ENCODE measurements at regions not wholly inside any gene's neighbourhood (a gene's known extent, or its start where the extent isn't known, plus 50 kb on each side); places are given as distances from the start of the nearest gene placed in this dataset.
"Not testable (repeated sequence)": the region's sequence is repeated elsewhere in the genome, so short reads cannot be mapped to it uniquely, and the experiment has no call there.

DNA sequence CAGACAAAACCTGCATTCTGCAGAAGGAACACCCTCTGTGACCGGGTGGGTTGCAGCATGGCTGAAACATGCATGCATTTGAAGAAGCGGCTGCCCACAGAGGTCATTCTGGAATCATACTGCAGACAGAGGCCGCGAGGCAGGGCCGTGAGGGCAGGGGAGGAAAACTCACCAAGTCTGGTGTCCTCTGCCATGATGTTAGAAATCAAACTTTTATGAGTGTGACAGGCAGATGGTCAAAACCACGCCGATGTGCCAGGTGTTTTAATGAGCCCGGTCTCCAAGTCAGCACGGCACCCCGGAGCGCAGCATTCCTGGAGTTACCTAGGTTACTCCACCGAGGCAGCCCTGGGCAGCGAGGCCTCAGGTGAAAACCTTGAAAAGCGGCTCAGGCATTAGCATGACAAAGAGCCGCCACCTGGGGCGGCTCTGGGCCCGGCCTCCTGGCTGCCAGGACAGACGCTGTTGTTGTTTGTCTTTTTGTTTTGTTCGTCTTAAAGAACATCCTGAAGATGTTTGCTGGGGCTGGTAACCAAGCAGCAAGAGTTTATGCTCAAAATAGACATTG lies 255.6 kb downstream of the ERMARD start:
- no peak for DNase-seq

DNA sequence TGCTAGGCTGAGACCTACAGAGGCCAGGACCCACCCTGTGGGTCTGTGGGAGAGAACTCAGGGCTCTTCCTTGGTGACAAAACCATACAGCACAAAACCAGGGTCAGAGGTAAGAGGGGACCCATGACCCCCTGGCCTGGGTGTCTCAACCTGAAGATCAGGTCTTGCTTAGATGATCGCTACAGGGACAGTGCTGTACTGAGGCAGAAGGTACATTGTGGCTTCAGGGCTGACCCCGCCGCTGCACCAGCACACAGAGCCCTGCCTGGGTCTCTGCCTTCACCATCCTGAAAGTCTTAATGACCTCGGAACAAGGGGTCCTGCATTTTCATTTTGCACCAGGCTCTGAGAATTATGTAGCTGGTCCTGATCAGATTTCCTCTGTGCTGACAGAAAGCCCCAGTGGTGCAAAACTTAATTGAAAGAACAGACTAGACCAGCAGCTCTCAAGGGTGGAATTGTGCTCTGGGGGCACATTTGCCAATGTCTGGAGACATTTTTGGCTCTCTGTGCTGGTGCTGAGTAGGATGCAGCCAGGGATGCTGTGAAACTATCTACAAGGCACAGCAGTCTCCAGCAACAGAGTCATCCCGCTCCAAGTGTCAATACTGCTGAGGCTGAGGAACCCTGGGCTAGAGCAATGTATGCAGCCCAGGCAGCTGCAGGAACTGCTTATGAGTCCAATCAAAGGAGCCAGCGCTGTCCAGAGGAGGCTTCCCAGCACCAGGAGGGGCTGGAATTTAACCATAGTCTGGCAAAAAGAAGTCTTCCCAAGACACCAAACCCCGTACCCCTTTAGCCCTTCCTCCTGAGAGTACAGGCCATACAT lies 254.9 kb downstream of the ERMARD start:
- DNase-seq, result no peak

DNA sequence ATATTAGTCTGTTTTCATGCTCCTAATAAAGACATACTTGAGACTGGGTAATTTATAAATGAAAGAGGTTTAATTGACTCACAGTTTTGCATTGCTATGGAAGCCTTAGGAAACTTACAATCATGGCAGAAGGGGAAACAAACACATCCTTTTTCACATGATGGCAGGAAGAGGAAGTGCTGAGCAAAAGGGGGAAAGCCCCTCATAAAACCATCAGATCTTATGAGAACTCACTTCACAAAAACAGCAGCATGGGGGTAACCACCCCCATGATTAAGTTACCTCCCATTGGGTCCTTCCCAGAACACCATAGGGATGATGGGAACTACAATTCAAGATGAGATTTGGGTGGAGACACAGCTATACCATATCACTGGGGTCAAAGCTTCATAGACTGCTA lies 254.2 kb downstream of the ERMARD start:
- DNase-seq, result no peak

DNA sequence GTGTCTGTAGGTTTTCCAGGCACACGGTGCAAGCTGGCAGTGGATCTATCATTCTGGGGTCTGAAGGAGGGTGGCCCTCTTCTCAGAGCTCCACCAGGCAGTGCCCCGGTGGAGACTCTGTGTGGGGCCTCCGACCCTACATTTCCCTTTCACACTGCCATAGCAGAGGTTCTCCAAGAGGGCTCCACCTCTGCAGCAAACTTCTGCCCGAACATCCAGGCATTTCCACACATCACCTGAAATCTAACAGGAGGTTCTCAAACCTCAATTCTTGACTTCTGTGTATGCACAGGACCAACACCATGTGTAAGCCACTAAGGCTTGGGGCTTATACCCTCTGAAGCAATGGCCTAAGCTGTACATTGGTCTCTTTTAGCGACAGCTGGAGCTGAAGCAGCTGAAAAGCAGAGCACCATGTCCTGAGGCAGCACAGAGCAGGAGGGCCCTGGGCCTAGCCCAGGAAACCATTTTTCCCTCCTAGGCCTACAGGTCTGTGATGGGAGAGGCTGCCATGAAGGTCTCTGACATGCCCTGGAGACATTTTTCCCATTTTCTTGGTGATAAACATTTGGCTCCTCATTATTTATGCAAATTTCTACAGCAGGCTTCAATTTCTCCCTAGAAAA lies 253.3 kb downstream of the ERMARD start:
- DNase-seq, result no peak

DNA sequence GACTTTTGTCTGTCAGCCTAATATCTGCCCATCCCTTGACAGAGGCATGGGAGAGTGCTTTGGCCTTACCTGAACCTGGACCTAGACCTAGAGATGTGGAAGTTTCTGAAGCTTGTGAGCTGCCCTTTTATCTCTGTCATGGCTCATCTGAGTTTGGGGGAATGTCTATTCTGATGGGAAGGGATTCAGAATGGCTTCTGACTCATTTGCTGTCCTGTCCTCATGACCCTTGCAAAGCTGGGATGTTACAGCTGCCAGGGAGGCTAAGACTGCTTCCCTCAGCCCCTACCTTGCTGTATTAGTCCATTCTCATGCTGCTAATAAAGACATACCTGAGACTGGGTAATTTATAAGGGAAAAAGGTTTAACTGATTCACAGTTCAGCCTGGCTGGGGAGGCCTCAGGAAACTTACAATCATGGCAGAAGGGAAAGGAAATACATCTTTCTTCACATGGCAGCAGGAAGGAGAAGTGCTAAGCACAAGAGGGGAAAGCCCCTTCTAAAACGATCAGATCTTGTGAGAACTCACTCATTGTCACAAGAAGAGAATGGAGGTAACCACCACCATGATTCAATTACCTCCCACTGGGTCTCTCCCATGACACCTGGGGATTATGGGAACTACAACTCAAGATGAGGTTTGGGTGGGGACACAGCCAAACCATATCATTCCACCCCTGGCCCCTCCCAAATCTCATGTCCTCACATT lies 252.2 kb downstream of the ERMARD start:
- DNase-seq, result no peak

DNA sequence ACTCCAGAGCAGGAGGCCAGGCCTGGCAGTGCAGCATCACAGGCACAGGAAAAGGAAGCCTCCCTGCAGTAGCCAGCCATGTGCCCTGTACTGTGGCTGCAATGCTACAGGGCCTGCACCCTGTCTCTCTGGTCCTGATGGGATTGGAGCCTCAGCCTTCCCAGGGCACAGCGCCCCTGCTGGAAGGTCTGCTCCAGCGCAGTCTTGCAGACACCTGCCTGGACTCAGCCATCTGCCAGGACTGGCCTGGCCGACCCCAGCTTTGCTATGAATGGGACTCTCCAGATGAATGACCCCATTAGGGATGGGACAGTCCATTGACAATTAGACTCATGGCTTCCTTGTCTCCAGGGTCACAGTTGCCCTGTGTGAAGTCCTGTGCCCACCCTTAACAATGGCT lies 251.6 kb downstream of the ERMARD start:
- DNase-seq, result no peak

DNA sequence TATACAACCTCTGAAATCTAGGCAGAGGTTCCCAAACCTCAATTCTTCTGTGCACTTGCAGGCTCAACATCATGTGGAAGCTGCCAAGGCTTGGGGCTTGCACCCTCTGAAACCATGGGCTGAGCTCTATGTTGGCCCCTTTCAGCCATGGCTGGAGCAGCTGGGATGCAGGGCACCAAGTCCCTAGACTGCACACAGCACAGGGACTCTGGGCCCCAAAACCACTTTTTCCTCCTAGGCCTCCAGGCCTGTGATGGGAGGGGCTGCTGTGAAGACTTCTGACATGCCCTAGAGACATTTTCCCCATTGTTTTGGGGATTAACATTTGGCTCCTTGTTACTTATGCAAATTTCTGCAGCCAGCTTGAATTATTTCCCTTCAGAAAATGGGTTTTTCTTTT lies 250.4 kb downstream of the ERMARD start:
- not testable (repeated sequence) for DNase-seq

DNA sequence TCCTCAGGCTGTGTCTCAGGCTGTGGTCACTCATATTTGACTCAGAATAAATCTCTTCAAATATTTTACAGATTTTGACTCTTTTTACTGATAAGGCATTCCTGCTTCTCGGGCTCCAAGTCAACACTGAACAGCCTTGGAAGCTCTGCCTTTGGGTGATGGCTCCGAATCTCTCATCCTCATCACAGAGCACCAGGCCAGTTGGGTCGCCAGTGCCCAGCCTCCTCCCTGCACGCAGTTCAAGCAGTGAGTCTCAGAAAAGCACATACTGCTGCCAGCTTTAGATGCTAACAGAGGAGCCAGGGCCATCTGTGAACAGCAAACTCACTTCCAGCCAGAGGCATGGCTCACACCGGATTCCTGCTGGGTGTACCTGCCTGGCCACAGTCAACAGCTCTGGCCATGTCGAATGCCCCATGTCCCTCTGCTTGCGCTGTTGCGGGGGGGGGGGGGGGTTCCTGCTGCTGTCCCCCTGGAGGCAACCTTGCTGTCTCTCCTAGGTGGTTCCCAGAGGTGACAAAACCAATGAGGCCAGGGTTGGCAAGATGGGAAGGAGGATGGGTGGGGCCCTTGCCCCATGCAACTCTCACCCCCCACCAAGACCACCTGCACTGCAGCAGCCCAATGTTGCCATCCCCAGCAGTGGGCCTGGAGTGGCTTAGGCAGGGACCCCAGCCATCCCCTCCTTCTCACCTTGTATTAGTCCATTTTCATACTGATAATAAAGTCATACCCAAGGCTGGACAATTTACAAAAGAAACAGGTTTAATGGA lies 248.8 kb downstream of the ERMARD start:
- DNase-seq, result no peak

DNA sequence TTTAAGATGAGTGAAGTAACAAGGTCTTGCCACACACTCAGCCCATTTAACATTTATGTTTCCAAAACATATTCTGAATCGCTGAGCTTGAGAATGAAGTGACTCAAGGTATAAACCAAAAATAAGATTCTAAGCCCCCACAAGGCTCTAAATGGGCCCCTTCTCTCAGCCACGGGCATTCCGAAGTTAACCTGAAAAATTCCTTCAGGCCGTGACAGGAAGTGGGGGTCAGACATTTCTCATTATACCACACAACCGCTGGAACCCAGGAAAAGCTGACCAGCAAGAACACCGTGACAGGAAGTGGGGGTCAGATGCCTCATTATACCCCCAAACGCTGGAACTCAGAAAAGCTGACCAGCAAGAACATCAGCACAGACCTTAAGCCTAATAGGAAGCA lies 247.9 kb downstream of the ERMARD start:
- no peak for DNase-seq

DNA sequence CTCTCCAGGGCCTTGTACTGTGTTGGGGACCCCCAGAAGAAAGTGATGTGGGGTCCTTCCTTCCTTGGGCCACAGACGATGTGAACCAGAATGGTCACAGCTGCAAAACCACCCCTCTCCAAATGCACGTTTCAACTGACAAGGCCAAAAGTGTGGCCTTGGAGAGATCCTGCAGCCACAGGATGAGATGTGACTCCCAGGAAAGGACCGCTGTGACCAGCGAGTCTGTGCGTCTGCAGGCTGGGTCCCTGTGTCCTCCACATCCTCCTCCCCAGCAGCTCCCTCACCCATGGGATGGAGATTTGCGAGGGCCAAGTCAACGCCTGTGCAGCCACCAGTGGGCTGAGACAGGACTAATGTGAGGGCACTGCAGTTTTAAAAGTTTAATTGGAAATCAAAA lies 247.0 kb downstream of the ERMARD start:
- no peak for DNase-seq

DNA sequence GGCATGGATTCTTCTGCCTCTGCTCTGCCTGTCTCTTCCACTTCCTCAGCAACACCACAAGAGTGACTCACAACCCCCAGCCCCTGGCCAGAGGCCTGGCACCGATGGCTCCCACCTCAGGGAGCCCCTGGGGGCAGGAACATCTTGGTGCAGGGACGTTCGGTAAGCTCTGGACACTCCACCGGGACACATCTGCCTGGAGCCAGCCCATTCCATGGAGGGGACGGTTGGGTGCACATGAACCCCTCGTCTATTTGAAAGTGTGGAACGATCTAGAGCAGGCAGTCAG lies 246.5 kb downstream of the ERMARD start:
- no peak for DNase-seq

DNA sequence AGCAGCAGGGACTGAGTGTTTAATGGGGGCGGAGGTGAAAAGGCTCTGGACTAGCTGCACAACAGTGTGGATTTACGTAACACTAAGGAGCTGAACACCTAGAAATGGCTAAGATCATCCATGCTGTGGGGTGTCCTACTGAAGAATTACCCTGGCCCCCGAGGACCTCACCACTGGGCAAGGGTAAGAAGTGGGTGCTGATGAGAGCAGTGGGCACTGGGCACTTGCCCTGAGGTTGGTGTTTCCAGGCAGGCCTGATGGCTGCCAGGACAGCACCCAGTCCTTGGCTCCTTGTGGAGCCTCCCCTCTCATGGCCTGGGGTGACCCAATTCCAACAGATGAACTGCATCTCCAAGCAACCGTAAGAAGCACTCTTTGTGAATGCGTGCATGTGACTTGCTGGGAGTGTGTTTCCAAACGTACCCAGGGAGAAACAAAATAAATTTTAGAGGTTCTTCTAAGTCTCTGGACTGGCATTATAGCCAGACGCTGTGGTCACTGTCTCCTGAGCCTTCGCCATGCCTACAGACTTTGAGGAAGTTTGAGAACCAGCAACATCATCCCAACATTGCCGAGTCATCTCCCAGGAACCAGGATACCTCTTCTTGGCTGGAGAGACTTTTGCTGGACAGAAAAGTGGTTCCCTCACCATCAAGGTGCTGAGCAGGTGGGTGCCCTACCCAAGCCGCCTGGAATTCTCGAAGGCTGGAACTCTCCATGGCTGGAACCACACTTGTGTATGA lies 245.9 kb downstream of the ERMARD start:
- DNase-seq, result no peak

DNA sequence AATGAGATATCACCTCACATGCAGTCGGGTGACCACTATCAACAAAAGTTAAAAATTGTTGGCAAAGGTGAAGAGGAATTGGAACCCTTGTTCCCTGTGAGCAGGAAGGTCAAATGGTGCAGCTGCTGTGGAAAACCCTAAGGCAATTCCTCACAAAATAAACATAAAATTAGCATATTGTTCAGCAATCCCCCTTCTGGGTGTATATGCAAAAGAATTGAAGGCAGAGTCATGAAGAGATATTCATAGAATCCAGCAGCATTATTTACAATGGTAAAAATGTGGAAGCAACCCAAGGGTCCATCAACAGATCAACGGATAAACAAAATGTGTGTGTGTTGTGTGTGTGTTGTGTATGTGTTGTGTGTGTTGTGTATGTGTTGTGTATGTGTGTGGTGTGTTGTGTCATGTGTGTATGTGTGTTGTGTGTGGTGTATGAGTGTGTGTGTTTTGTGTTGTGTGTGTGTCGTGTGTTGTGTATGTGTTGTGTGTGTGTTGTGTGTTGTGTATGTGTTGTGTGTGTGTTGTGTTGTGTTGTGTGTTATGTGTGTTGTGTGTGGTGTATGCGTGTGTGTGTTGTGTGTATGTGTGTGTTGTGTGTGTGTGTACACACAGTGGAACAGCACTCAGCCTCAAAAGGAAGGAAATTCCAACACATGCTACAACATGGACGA lies 245.1 kb downstream of the ERMARD start:
- no peak for DNase-seq

DNA sequence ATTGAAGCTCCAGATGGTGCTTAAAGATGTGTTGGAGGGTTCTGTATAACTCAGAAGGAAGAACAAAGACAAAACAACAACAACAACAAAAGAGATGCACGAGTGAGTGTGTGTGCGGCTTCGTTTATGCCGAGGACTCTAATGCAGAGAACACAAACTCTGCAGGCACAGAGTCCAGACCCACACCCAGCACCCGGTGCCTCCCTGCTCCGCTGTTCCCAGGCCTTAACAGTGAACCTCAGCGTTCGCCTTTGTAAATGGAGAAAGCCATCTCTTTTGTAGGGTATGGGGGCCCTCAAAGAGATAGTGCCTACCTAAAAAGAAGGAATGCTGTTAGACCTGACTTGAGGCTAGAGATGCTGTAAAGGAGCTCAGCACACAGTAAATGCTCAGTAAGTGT lies 243.3 kb downstream of the ERMARD start:
- no peak for DNase-seq

DNA sequence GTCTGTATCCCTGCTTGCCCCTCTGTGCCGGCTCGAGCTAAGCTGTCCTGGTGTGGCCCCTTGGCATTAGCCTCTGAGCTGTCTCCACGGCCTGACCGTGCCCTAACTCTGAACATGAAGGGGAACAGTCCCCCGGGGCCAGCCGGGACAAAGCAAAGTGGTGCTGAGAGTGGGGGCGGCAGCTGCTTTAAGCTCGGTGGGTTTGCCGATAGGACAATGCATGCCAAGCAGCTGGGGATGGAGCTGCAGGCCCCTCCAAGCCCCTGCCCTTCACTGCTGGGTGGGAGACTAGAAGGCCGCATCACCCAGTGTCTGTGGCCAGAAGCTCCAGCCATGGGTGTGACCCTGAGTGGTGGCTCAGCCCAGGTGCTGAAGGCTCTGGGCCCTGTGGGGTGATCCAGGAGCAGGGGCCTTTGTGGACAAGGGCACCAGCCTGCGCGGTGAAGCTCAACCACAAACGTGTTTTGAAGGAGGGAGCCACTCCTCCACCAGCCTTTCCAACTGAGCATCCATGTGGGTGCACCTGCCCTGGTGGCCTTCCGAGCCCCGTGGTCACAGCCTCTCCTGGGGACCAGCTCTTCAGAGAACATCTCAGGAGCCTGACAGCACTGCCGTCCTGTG lies 242.5 kb downstream of the ERMARD start:
- no peak for DNase-seq

DNA sequence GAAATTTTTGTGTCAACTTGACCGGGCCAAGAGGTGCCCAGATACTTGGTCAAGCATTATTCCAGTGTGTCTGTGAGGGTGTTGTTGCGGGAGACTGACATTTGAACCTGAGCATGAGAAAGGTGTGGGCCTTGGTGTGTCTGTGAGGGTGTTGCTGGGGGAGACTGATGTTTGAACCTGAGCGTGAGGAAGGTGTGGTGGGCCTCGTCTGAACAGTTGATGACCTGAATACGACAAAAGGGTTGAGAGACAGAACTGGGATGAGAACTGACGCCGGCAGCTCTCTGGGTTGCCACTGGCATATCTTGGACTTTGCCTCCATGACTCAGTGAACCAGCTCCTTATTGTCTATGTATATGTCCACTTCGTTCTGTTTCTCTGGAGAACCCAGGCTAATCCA lies 240.5 kb downstream of the ERMARD start:
- no peak for DNase-seq

DNA sequence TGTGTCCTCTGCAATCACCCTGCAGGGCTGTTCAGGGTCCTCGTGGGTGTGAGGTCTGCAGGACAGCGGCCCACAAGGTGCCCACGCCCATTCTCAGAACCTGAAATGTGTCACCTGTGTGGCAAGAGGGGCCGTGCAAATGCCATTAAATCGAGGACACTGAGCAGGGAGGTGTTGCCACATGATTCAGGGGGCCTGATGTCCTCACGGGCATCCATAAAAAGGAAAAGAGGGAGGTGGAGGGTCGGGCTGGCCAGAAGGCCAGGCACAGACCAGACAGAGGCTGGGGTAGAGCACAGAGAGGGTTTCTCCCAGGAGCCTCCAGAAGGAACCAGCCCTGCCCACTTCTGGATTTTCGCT lies 239.6 kb downstream of the ERMARD start:
- DNase-seq, result no peak

DNA sequence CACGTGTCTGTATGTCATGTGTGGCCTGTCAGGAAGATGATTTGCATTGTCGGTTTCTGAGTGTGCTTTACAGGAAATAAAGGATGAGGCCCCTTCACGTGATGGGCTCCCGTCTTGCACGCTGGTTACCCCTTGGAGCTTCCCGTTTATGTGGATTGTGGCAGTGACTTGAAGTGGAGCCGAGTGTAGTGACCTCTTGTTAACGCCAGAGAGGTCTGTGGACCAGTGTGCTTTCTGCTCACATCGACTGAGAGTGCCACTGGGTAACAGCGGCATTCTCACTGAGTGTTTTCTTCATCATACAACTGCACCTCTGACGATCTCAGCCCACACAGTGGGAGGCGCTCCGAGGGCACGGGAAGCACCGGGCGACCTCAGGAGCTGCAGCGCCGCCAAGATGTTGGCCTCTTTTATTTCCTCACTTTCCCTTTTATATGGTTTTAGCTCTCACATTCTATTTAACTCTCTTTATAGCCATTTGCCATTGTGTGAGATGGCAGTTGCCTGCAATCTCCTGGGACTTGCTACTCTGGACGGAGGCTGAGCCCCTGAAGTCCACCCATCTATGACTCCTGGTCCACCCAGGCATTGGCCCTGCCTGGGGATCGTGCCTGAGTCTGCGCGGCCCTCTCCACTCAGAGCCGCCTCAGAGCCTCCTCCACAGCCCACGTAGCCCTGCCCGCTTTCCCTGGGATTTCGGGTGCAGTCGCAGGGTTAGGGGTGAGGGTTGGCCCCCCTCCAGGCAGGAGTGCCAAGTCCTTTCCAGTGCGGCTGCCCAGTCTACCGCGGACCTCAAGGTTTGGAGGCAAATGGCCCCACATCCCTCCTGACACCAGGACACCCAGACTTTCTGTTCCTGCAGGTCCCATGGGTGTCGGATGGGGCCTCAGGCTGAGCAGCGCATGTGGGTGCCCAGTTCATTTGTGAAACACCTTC lies 238.9 kb downstream of the ERMARD start:
- peak; percentile 49 to 61 for DNase-seq

DNA sequence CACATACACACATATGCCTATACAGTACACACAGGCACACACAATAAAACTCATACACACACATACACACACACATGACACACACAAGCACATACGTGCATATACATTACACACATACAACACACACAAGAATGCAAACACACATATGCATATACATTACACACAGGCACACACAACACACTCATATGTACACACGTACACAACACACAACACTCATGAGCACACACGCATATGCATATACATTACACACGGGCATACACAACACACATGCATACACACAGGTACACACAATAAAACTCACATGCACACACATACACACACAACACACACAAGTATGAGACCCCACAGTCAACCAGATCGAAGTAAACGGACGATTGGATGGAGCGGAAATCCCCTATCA lies 238.2 kb downstream of the ERMARD start:
- no peak for DNase-seq

All from AML-193 (cell line).